H9 (cell line): ENCODE measurements at regions not wholly inside any gene's neighbourhood (a gene's known extent, or its start where the extent isn't known, plus 50 kb on each side); places are given as distances from the start of the nearest gene placed in this dataset.

Experiments
- DNase-seq: peaks from one replicate; pipeline ENCODE4 v3.0.0-alpha.2; 2017
- H2AFZ ChIP-seq: one replicate; pipeline ENCODE4 v1.6.1; 2013; ENCODE audit warnings: mild to moderate bottlenecking, low read length, control low read depth, moderate library complexity
- H2AK5ac ChIP-seq: 2 replicates; pipeline ENCODE4 v1.6.1; 2013; ENCODE audit warnings: low read length, control low read depth, mixed read lengths; ENCODE audit not compliant: insufficient read length
- H2BK120ac ChIP-seq: one replicate; pipeline ENCODE4 v1.6.1; 2013; ENCODE audit warnings: low read depth, mild to moderate bottlenecking, low read length, control low read depth, inconsistent platforms; ENCODE audit not compliant: poor library complexity, severe bottlenecking
- H2BK12ac ChIP-seq: 2 replicates; pipeline ENCODE4 v1.6.1; 2013; ENCODE audit warnings: low read length, control low read depth, mixed read lengths, low read depth; ENCODE audit not compliant: insufficient read length
- H2BK15ac ChIP-seq: 2 replicates; pipeline ENCODE4 v1.6.1; 2013; ENCODE audit warnings: low read depth, low read length, control low read depth
- H2BK20ac ChIP-seq: one replicate; pipeline ENCODE4 v1.6.1; 2013; ENCODE audit warnings: low read depth, mild to moderate bottlenecking, low read length, control low read depth, inconsistent platforms; ENCODE audit not compliant: poor library complexity, severe bottlenecking
- H2BK5ac ChIP-seq: 2 replicates; pipeline ENCODE4 v1.6.1; 2013; ENCODE audit warnings: low read length, control low read depth, mixed read lengths; ENCODE audit not compliant: insufficient read length
- H3K14ac ChIP-seq: 2 replicates; pipeline ENCODE4 v1.6.1; 2013; ENCODE audit warnings: low read length, control low read depth; ENCODE audit not compliant: insufficient read depth
- H3K18ac ChIP-seq: 2 replicates; pipeline ENCODE4 v1.6.1; 2013; ENCODE audit warnings: low read depth, mild to moderate bottlenecking, mixed read lengths, low read length, control low read depth; ENCODE audit not compliant: insufficient read length
- H3K23ac ChIP-seq: 2 replicates; pipeline ENCODE4 v1.6.1; 2013; ENCODE audit warnings: low read length, control low read depth, mixed read lengths, low read depth; ENCODE audit not compliant: insufficient read length
- H3K23me2 ChIP-seq: 2 replicates; pipeline ENCODE4 v1.6.1; 2013; ENCODE audit warnings: low read depth, mild to moderate bottlenecking, mixed read lengths, low read length, control low read depth; ENCODE audit not compliant: insufficient read length, poor library complexity, severe bottlenecking
- H3K27ac ChIP-seq: 2 replicates; pipeline ENCODE4 v1.5.1; 2013; ENCODE audit warnings: low read length, control low read depth, mixed read lengths, low read depth; ENCODE audit not compliant: insufficient read length
- H3K27me3 ChIP-seq: 2 replicates; pipeline ENCODE4 v1.6.1; 2013; ENCODE audit warnings: low read length, control low read depth, inconsistent platforms; ENCODE audit not compliant: insufficient read depth
- H3K4ac ChIP-seq: 2 replicates; pipeline ENCODE4 v1.6.1; 2013; ENCODE audit warnings: low read depth, mild to moderate bottlenecking, control low read depth, inconsistent platforms, low read length, moderate library complexity
- H3K4me1 ChIP-seq: 2 replicates; pipeline ENCODE4 v1.6.1; 2013; ENCODE audit warnings: low read length, control low read depth, inconsistent platforms; ENCODE audit not compliant: insufficient read depth
- H3K4me2 ChIP-seq: 2 replicates; pipeline ENCODE4 v1.6.1; 2013; ENCODE audit warnings: low read length, control low read depth, mixed read lengths; ENCODE audit not compliant: insufficient read length, insufficient read depth
- H3K56ac ChIP-seq: 2 replicates; pipeline ENCODE4 v1.6.1; 2013; ENCODE audit warnings: low read depth, mild to moderate bottlenecking, mixed read lengths, low read length, control low read depth; ENCODE audit not compliant: insufficient read length
- H3K79me1 ChIP-seq: 2 replicates; pipeline ENCODE4 v1.6.1; 2013; ENCODE audit warnings: low read depth, mild to moderate bottlenecking, moderate library complexity, low read length, control low read depth, inconsistent platforms; ENCODE audit not compliant: insufficient read depth, poor library complexity, severe bottlenecking
- H3K79me2 ChIP-seq: 2 replicates; pipeline ENCODE4 v1.6.1; 2013; ENCODE audit warnings: low read length, control low read depth, inconsistent platforms; ENCODE audit not compliant: insufficient read depth
- H3K9ac ChIP-seq: 2 replicates; pipeline ENCODE4 v1.6.1; 2013; ENCODE audit warnings: low read length, control low read depth, mixed read lengths; ENCODE audit not compliant: insufficient read length; ENCODE audit errors: extremely low read depth
- H3K9me3 ChIP-seq: one replicate; pipeline ENCODE4 v1.6.1; 2013; ENCODE audit warnings: low read depth, low read length, inconsistent platforms; ENCODE audit not compliant: control insufficient read depth
- H3T11ph ChIP-seq: one replicate; pipeline ENCODE4 v1.6.1; 2013; ENCODE audit warnings: mild to moderate bottlenecking, low read length, control low read depth, inconsistent platforms
- H4K20me1 ChIP-seq: one replicate; pipeline ENCODE4 v1.6.1; 2013; ENCODE audit not compliant: control insufficient read depth, insufficient read length, insufficient read depth
- H4K5ac ChIP-seq: 2 replicates; pipeline ENCODE4 v1.6.1; 2013; ENCODE audit warnings: low read depth, mild to moderate bottlenecking, mixed read lengths, low read length, control low read depth; ENCODE audit not compliant: insufficient read length
- H4K8ac ChIP-seq: replicated peaks from 2 replicates; pipeline ENCODE4 v1.6.1; 2013; ENCODE audit warnings: low read length, control low read depth, mixed read lengths, low read depth; ENCODE audit not compliant: insufficient read length
- H4K91ac ChIP-seq: 2 replicates; pipeline ENCODE4 v1.6.1; 2013; ENCODE audit warnings: low read depth, mild to moderate bottlenecking, moderate library complexity, mixed read lengths, low read length, control low read depth; ENCODE audit not compliant: insufficient read length
- H3K27ac Mint-ChIP-seq, 3 experiments: 2 replicates in 2 of 3; 3 replicates in 1 of 3; pipeline ENCODE4 v1.8.0; 2020 to 2021; ENCODE audit warnings: mixed read lengths in 3 of 3, mild to moderate bottlenecking in 1 of 3, moderate library complexity in 1 of 3
- H3K27me3 Mint-ChIP-seq: 2 replicates; pipeline ENCODE4 v1.8.0; 2021; ENCODE audit warnings: low read depth, mild to moderate bottlenecking, moderate library complexity, mixed read lengths
- H3K36me3 Mint-ChIP-seq, 3 experiments: 2 replicates in 2 of 3; 3 replicates in 1 of 3; pipeline ENCODE4 v1.8.0; 2020 to 2021; ENCODE audit warnings: low read depth in 3 of 3, mixed read lengths in 3 of 3; ENCODE audit not compliant: insufficient read depth in 1 of 3
- H3K4me1 Mint-ChIP-seq, 2 experiments: 2 replicates each; pipeline ENCODE4 v1.8.0; 2020; ENCODE audit warnings: mixed read lengths in 2 of 2
- H3K4me3 Mint-ChIP-seq, 2 experiments: 2 replicates in 1 of 2; 3 replicates in 1 of 2; pipeline ENCODE4 v1.8.0; 2020 to 2021; ENCODE audit warnings: mild to moderate bottlenecking in 2 of 2, mixed read lengths in 2 of 2, moderate library complexity in 1 of 2
- H3K9me3 Mint-ChIP-seq, 2 experiments: 2 replicates in 1 of 2; 3 replicates in 1 of 2; pipeline ENCODE4 v1.8.0; 2020; ENCODE audit warnings: mild to moderate bottlenecking in 2 of 2, mixed read lengths in 2 of 2, moderate library complexity in 1 of 2
- CTCF ChIP-seq: fragments of 200-600 bp; sonication (generic); conservative IDR thresholded peaks from 3 replicates; pipeline ENCODE4 v1.8.0; 2021; ENCODE audit warnings: antibody characterized with exemption, mild to moderate bottlenecking
- WGBS: extraction: QIAGEN DNeasy Blood & Tissue Kit; methylation state at CpG from one replicate; pipeline ENCODE4 v1.1.7; 2013; ENCODE audit warnings: missing lambda C conversion rate, low lambda C conversion rate, mixed read lengths; ENCODE audit not compliant: insufficient read length; ENCODE audit errors: extremely low coverage; 5-methylcytosine and 5-hydroxymethylcytosine counted together

GRCh38 chr22:48397531-48398180, 1430.0 kb downstream of the BRD1 start:
- H3K9me3 ChIP-seq = no peaks in the 10 kb centered on the region
- peaks cover 3% of the 10 kb centered on the region for H3K23me2 ChIP-seq
- H3K9ac ChIP-seq = no peak overlapping the region
- H3K4me1 ChIP-seq = no peaks in the 10 kb centered on the region
- DNase-seq = no peak
- no peak overlapping the region for H3K4ac ChIP-seq
- no peak overlapping the region for H2BK5ac ChIP-seq
- H2BK20ac ChIP-seq = no peak overlapping the region
- no peak overlapping the region for H2BK12ac ChIP-seq
- no peaks in the 10 kb centered on the region for H3K79me1 ChIP-seq
- no peak overlapping the region for H3K27ac ChIP-seq
- no peak overlapping the region for H3K18ac ChIP-seq
- H4K20me1 ChIP-seq = no peaks in the 10 kb centered on the region
- H2BK15ac ChIP-seq = no peak overlapping the region
- no peak overlapping the region for H2AK5ac ChIP-seq
- no peak for TF ChIP-seq CTCF
- H3K27me3 ChIP-seq = no peaks in the 10 kb centered on the region
- no peak overlapping the region for H3T11ph ChIP-seq
- Mint-ChIP-seq H3K36me3 (no peaks in the 10 kb centered on the region), H3K9me3 (no peaks in the 10 kb centered on the region; a peak in 1 of 5 replicates), H3K4me3 (no peak overlapping the region), H3K4me1 (peaks cover 2 to 4% of the 10 kb centered on the region in 2 experiments; a peak in 3 of 4 replicates), H3K27ac (peak overlapping the region in 1 of 3 experiments; percentile 72; a peak in 2 of 7 replicates), H3K27me3 (peaks cover 18% of the 10 kb centered on the region)
- H3K79me2 ChIP-seq = no peaks in the 10 kb centered on the region
- WGBS = no CpG with 5 or more reads among the region's 16 CpGs
- no peak overlapping the region for H3K56ac ChIP-seq
- H2AFZ ChIP-seq = no peak overlapping the region
- no peak overlapping the region for H2BK120ac ChIP-seq
- peak overlapping the region; percentile 1 for H3K14ac ChIP-seq
- H4K5ac ChIP-seq = no peak overlapping the region
- no peak overlapping the region for H3K4me2 ChIP-seq
- no peak overlapping the region for H3K23ac ChIP-seq
- no peak overlapping the region for H4K91ac ChIP-seq
- no peak overlapping the region for H4K8ac ChIP-seq
